ENCODE measurements at regions not wholly inside any gene's neighbourhood (a gene's known extent, or its start where the extent isn't known, plus 50 kb on each side); places are given as distances from the start of the nearest gene placed in this dataset.
"Not testable (repeated sequence)": the region's sequence is repeated elsewhere in the genome, so short reads cannot be mapped to it uniquely, and the experiment has no call there.

DNA sequence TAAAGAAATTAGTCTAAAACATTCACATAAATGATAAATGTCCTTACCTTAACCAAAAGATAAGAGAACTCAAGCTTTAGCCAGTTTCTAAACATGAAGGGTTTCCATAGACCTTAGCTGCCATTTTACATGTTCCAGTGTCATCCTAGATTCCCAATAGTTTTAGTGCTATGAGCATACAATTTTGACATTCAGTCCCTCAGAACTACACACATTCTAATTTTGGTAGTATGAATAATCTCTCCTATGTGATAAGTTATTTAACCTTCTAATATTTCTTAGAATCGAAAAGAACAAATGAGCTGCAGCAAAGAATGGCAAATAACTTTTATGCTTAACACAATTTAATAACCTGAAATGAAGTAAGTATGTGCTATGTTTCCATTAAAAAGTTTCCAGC, 338.5 kb downstream of the TYW1 start:
- not testable (repeated sequence) for H3K27ac ChIP-seq (ENCODE audit: low read depth, low read length); H3K4me3 ChIP-seq (ENCODE audit: low read depth, low read length); H3K4me1 ChIP-seq (ENCODE audit: control insufficient read depth, insufficient read depth, low read length); H3K9me3 ChIP-seq (ENCODE audit: control insufficient read depth, insufficient read depth, low read length); DNase-seq (ENCODE audit: low read depth in 4 of 6, low spot score in 6 of 6); H3K27me3 ChIP-seq (ENCODE audit: control insufficient read depth, insufficient read depth, low read length); H3K36me3 ChIP-seq (ENCODE audit: control insufficient read depth, insufficient read depth, low read length)
- no CpG with 5 or more reads among the region's 1 CpG for whole genome bisulfite sequencing (ENCODE audit: insufficient coverage)

DNA sequence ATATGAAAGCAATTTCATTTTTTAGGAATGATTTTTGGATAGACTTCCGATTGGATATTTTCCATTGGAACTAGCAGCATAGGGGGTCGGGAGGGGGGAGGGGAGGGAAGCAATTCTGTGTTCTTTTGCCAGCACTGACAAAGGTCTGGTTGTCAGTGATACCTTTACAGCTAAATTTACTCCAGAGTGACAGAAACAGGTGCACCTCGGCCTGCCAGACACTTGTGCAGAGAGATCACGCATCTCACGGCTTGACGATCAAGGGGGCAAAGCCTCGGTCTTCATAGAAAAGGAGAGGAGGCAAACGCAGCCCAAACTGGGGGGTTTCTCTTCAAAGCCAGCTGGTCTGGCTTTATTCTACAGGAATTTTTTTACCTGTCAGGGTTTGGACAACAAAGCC, 339.0 kb downstream of the TYW1 start:
- H3K36me3 ChIP-seq (ENCODE audit: control insufficient read depth, insufficient read depth, low read length); H3K9me3 ChIP-seq (ENCODE audit: control insufficient read depth, insufficient read depth, low read length); H3K4me1 ChIP-seq (ENCODE audit: control insufficient read depth, insufficient read depth, low read length); H3K27ac ChIP-seq (ENCODE audit: low read depth, low read length); H3K4me3 ChIP-seq (ENCODE audit: low read depth, low read length); DNase-seq (ENCODE audit: low read depth in 4 of 6, low spot score in 6 of 6); H3K27me3 ChIP-seq (ENCODE audit: control insufficient read depth, insufficient read depth, low read length): not testable (repeated sequence)
- WGBS (ENCODE audit: insufficient coverage): no CpG with 5 or more reads among the region's 8 CpGs

DNA sequence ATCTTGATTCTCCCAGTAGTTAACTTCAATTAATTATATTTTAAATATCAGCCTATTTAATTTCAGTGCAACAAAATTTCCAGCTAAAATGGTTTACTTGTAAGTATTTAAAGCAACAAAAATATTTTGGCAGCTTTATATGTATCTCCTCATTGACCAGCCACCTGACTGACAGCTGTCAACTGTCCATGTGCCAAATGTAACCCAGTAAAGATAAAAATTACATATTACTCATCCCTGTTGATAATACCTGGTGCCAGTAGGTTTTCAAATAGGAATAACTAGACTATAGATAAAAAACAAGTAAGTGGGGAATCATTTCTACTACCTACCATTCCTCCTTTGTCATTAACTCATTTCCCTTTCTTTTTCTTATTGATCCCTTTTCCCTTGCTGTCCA, 341.9 kb downstream of the TYW1 start:
- not testable (repeated sequence) for DNase-seq (ENCODE audit: low read depth in 4 of 6, low spot score in 6 of 6); H3K27ac ChIP-seq (ENCODE audit: low read depth, low read length); H3K4me3 ChIP-seq (ENCODE audit: low read depth, low read length); H3K27me3 ChIP-seq (ENCODE audit: control insufficient read depth, insufficient read depth, low read length); H3K9me3 ChIP-seq (ENCODE audit: control insufficient read depth, insufficient read depth, low read length); H3K4me1 ChIP-seq (ENCODE audit: control insufficient read depth, insufficient read depth, low read length)
- H3K36me3 ChIP-seq (ENCODE audit: control insufficient read depth, insufficient read depth, low read length): peaks cover 14% of the 10 kb centered on the region

DNA sequence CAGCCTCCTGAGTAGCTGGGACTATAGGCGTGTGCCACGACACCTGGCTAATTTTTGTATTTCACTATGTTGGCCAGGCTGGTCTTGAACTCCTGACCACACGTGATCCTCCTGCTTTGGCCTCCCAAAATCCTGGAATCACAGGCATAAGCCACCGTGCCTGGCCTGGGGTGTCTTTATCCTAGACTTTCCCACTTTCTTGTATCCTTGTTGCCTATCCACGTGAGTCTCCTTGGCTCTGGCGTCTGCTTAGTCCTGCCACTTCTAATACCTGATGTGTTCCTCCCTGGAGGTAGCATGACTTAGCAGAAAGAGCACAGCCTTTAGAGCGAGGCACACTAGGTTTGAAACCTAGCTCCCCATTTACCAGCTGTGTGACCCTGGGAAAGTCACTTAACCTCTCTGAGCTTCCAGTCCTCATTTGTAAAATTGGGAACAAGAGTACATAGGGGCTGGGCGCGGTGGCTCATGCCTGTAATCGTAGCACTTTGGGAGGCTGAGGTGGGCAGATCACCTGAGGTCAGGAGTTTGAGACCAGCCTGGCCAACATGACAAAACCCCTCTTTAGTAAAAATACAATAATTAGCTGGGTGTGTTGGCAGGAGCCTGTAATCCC, 344.6 kb downstream of the TYW1 start:
- WGBS (ENCODE audit: insufficient coverage): 96% methylated on average over 7 of the region's 10 CpGs
- H3K4me3 ChIP-seq (ENCODE audit: low read depth, low read length): no peak overlapping the region
- peaks cover 7% of the 10 kb centered on the region for H3K4me1 ChIP-seq (ENCODE audit: control insufficient read depth, insufficient read depth, low read length)
- DNase-seq (ENCODE audit: low read depth in 4 of 6, low spot score in 6 of 6): no peak
- H3K27me3 ChIP-seq (ENCODE audit: control insufficient read depth, insufficient read depth, low read length): no peaks in the 10 kb centered on the region
- H3K9me3 ChIP-seq (ENCODE audit: control insufficient read depth, insufficient read depth, low read length): no peaks in the 10 kb centered on the region
- H3K27ac ChIP-seq (ENCODE audit: low read depth, low read length): no peak overlapping the region
- H3K36me3 ChIP-seq (ENCODE audit: control insufficient read depth, insufficient read depth, low read length): peaks cover 14% of the 10 kb centered on the region

GRCh38 chr7:67343114-67343513, 346.5 kb downstream of the TYW1 start:
- WGBS (ENCODE audit: insufficient coverage): 35% methylated on average over 3 of the region's 3 CpGs
- DNase-seq (ENCODE audit: low read depth in 4 of 6, low spot score in 6 of 6): no peak
- H3K27me3 ChIP-seq (ENCODE audit: control insufficient read depth, insufficient read depth, low read length): no peaks in the 10 kb centered on the region

DNA sequence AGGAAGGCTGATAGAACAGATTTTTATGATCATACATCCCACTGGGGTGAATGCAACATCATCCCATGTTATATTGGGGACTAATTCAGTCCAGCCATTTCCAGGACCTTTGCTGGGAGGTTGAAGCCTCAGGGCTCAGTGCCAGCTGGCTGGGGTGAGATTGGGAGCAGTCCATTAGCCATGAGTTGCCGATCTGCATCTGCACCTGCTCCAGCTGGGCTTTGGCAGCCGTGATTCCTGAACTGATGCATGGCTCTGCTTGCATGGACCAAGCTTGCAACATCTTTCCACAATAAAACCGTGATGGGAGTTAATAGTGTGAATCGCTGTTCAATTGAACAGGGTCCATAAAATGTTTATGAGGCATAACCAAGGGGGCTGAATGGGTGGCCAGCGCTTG, 346.9 kb downstream of the TYW1 start:
- H3K4me3 ChIP-seq (ENCODE audit: low read depth, low read length): no peak overlapping the region
- WGBS (ENCODE audit: insufficient coverage): 43% methylated on average over 2 of the region's 5 CpGs
- peak in 4 of 6 donors; percentile 4 to 89 (median 42) for DNase-seq (ENCODE audit: low read depth in 4 of 6, low spot score in 6 of 6)

More at GRCh38 chr7:67343114-67343513, 346.5 kb downstream of the TYW1 start:
- Histone ChIP-seq H3K9me3 (ENCODE audit: control insufficient read depth, insufficient read depth, low read length) (no peaks in the 10 kb centered on the region), H3K36me3 (ENCODE audit: control insufficient read depth, insufficient read depth, low read length) (peaks cover 15% of the 10 kb centered on the region), H3K27ac (ENCODE audit: low read depth, low read length) (no peak overlapping the region), H3K4me1 (ENCODE audit: control insufficient read depth, insufficient read depth, low read length) (peaks cover 7% of the 10 kb centered on the region), H3K4me3 (ENCODE audit: low read depth, low read length) (no peak overlapping the region)

GRCh38 chr7:67344481-67345193, 348.0 kb downstream of the TYW1 start:
- Histone ChIP-seq H3K9me3 (ENCODE audit: control insufficient read depth, insufficient read depth, low read length) (no peaks in the 10 kb centered on the region), H3K36me3 (ENCODE audit: control insufficient read depth, insufficient read depth, low read length) (peaks cover 17% of the 10 kb centered on the region), H3K4me1 (ENCODE audit: control insufficient read depth, insufficient read depth, low read length) (peaks cover 7% of the 10 kb centered on the region), H3K27ac (ENCODE audit: low read depth, low read length) (no peak overlapping the region), H3K27me3 (ENCODE audit: control insufficient read depth, insufficient read depth, low read length) (no peaks in the 10 kb centered on the region), H3K4me3 (ENCODE audit: low read depth, low read length) (no peak overlapping the region)
- 100% methylated on average over 1 of the region's 3 CpGs for WGBS (ENCODE audit: insufficient coverage)
- no peak for DNase-seq (ENCODE audit: low read depth in 4 of 6, low spot score in 6 of 6)

More for the DNA sequence above, 346.9 kb downstream of the TYW1 start:
- Histone ChIP-seq H3K27ac (ENCODE audit: low read depth, low read length) (no peak overlapping the region), H3K4me1 (ENCODE audit: control insufficient read depth, insufficient read depth, low read length) (peaks cover 7% of the 10 kb centered on the region), H3K36me3 (ENCODE audit: control insufficient read depth, insufficient read depth, low read length) (peaks cover 17% of the 10 kb centered on the region), H3K27me3 (ENCODE audit: control insufficient read depth, insufficient read depth, low read length) (no peaks in the 10 kb centered on the region), H3K9me3 (ENCODE audit: control insufficient read depth, insufficient read depth, low read length) (no peaks in the 10 kb centered on the region)

DNA sequence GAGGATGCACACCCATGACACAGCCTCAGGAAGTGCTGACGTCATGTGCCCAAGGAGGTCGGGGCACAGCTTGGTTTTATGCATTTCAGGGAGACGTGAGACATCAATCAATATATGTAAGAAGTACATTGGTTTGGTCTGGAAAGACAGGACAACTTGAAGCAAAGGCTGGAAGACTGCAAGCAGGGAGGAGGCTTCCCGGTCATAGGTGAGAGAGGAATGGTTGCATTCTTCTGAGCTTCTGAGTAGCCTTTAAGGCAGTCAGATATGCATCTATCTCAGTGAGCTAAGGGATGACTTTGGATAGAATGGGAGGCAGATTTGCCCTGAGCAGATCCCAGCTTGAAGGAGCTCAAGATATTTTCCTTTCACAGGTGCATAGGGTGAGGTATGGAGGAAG, 349.5 kb downstream of the TYW1 start:
- no peak overlapping the region for H3K4me3 ChIP-seq (ENCODE audit: low read depth, low read length)
- peaks cover 7% of the 10 kb centered on the region for H3K4me1 ChIP-seq (ENCODE audit: control insufficient read depth, insufficient read depth, low read length)

DNA sequence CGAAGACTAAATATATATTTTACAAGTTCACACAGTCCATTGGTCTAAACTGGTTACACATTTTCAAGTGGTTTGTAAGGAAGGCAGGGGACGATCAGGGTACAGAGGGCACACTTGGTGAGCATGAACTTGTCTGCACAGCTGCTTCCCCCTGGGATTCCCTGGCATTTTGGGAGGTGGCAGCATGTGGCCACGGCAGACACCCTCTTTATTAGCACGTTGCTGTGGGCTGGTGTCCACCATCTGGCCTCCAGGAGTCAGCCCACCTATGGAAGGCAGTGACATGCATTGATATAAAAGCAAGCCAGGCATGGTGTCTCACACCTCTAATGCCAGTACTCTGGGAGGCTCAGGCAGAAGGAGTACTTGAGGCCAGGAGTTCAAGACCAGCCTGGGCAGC, 350.2 kb downstream of the TYW1 start:
- no peak for DNase-seq (ENCODE audit: low read depth in 4 of 6, low spot score in 6 of 6)
- Histone ChIP-seq H3K9me3 (ENCODE audit: control insufficient read depth, insufficient read depth, low read length) (no peaks in the 10 kb centered on the region), H3K27ac (ENCODE audit: low read depth, low read length) (no peak overlapping the region), H3K4me1 (ENCODE audit: control insufficient read depth, insufficient read depth, low read length) (peaks cover 7% of the 10 kb centered on the region), H3K4me3 (ENCODE audit: low read depth, low read length) (no peak overlapping the region), H3K27me3 (ENCODE audit: control insufficient read depth, insufficient read depth, low read length) (no peaks in the 10 kb centered on the region), H3K36me3 (ENCODE audit: control insufficient read depth, insufficient read depth, low read length) (peaks cover 5% of the 10 kb centered on the region)
- 42% methylated on average over 3 of the region's 4 CpGs for WGBS (ENCODE audit: insufficient coverage)

More for the DNA sequence above, 349.5 kb downstream of the TYW1 start:
- DNase-seq (ENCODE audit: low read depth in 4 of 6, low spot score in 6 of 6): no peak
- no peak overlapping the region for H3K27ac ChIP-seq (ENCODE audit: low read depth, low read length)
- no peaks in the 10 kb centered on the region for H3K9me3 ChIP-seq (ENCODE audit: control insufficient read depth, insufficient read depth, low read length)
- peaks cover 12% of the 10 kb centered on the region for H3K36me3 ChIP-seq (ENCODE audit: control insufficient read depth, insufficient read depth, low read length)
- 97% methylated on average over 4 of the region's 4 CpGs for WGBS (ENCODE audit: insufficient coverage)
- H3K27me3 ChIP-seq (ENCODE audit: control insufficient read depth, insufficient read depth, low read length): no peaks in the 10 kb centered on the region

DNA sequence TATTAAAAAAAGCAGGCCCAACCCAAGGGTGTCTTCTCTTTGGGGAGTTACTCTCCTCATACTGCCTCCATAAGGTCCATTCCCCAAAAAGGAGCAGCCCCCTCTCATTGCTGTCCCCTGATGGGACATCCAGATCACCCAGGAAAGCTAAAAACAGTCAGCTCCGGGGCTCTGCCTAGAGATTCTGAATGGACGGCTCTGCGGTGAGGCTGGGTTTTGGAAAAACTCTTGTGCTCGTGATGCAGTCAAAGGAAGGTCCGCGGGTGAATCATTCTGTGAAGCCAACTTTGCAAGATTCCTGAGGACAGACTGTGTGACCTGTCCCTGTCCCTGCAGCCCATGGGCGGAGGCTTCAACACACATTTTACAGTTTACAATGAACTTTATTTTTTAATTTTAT, 351.5 kb downstream of the TYW1 start:
- Histone ChIP-seq H3K4me1 (ENCODE audit: control insufficient read depth, insufficient read depth, low read length) (peaks cover 7% of the 10 kb centered on the region), H3K4me3 (ENCODE audit: low read depth, low read length) (no peak overlapping the region), H3K27me3 (ENCODE audit: control insufficient read depth, insufficient read depth, low read length) (no peaks in the 10 kb centered on the region), H3K36me3 (ENCODE audit: control insufficient read depth, insufficient read depth, low read length) (peaks cover 3% of the 10 kb centered on the region), H3K27ac (ENCODE audit: low read depth, low read length) (no peak overlapping the region), H3K9me3 (ENCODE audit: control insufficient read depth, insufficient read depth, low read length) (no peaks in the 10 kb centered on the region)
- no peak for DNase-seq (ENCODE audit: low read depth in 4 of 6, low spot score in 6 of 6)
- 88% methylated on average over 7 of the region's 7 CpGs for WGBS (ENCODE audit: insufficient coverage)

All from spinal cord (tissue), 9 donors.